HG03108 (cell line): ENCODE measurements at regions not wholly inside any gene's neighbourhood (a gene's known extent, or its start where the extent isn't known, plus 50 kb on each side); places are given as distances from the start of the nearest gene placed in this dataset.

Experiments
- ATAC-seq: cut with Tn5 transposase; IDR thresholded peaks from one replicate; pipeline ENCODE4 v1.9.1; 2021; ENCODE audit warnings: moderate library complexity; ENCODE audit not compliant: unreplicated experiment

DNA sequence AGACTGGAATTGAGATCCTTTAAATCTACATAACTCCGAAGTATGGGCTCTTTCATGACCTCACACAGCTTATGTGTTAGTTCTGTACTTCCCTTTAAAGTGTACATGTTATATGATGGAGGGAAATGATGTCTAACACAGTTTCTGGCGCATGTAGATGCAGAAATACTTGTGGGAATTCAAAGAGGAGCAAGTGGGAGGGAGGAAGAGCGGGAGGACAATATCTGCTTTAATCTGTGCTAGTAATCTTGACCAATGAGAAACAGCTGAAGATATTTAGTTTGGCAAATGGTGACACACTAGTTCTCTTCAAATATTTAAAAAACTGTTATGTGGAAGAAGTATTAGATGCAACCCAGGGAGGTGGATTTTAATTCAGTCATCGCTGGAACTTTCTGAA, 62.9 kb upstream of the PLEKHG1 start:
- no peak for ATAC-seq

DNA sequence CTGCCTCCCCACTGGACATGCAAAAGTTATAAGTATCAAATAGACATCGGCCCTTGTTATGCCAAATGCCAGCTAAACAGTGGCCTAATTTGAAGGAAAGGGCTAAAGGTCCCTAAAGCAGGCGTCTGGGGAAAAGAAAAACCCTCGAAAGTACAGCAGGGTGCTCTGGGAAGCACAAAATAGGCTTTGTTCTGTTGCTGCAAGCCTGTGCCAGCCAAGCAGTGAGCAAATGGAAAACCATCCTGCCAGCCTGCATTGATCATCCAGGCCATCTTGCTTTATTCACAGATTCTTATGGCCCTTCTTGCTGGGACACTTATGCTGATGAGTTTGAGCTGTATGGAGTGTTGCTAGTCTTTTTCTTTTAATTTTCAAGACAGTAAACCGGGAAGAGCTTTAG, 62.2 kb upstream of the PLEKHG1 start:
- ATAC-seq: no peak

DNA sequence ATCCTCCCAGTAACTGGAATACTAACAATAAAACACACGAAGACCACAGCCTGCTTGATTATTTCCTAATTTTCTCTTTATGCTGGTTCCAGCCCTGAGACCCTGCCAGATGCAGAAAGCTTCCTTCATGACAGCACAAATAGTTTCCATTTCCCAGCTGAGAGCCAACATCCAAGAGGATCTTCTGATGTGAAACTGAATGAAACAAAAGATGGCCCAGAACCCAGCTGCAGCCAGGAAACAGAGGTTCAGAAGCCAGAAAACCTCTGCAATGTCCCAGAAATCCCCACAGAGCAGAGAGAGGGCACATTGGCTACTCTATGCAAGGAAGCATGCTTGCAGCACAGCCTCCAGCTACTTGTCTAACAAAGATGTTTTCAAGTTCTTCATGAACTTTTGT, 61.8 kb upstream of the PLEKHG1 start:
- ATAC-seq: no peak

DNA sequence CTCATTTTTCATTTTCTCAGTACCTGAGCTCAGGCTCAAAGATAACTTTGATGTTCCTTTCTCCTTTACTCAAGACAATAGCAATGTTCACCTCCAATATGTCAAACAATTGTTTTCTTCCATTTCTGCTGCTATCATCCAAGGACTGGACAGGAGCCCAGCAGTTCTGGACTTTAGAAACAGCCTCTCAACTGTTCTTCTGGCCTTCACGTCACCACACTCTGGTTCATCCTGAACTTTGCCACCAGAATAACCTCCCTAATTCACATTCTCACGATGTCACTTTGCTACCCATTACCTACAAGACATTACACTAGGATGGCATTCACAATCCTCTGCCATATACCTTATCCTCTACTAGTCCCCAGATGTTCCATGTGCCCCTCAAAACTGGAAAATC, 60.6 kb upstream of the PLEKHG1 start:
- no peak for ATAC-seq

DNA sequence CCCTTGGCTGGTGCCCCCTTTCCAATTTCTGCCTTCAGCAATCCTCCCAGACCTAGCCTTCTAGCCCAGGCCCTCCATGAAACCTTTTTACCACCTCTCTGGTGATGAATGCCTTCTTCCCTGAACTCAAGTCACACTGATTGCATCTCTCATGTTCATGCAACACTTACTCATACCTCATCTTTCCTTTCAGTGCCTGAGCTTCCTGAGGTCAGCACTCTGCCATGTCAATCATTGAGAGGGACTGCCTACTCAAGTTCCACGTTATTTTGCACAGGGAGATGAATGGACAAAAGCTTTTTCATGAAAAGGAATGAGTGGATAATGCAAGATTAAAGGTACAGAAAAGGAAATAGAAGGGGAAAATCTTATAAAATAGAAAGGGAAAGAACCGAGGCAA, 60.1 kb upstream of the PLEKHG1 start:
- no peak for ATAC-seq

DNA sequence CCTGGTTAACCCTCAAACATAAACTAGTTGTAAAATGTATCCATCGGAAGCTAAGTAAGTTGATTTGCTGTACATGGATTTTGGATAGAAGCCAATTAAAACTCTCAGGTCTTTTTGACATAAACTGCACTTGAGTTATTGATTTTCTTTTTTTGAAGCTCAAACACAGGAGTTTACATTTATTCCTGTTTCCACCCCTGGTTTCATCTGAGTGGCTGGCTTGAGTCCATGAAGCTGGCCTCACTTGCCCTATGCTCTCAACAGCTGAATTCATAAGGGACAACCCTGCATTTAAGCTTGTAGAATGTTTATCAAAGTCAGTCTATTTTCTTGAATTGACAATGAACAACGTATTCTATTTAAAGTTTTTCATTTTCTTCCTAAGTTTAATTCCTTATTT, 58.1 kb upstream of the PLEKHG1 start:
- ATAC-seq: no peak

DNA sequence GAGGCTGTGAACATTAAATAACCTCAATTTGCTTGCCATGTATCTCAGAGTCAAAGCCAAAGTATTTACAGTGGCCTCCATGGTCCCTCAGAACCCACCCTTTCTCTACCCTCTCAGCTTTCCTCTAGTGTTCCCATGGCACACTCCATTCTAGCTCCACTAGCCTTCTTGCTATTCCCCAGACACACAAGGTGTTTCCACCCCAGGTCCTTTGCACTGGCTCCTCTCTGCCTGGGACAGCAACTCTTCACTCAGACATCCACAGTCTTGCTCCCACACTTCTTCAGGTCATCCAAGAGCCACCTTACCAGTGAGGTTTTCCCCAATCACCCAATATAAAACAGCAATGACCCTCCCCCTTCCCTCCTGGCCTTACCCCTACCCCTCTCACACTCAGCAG, 56.5 kb upstream of the PLEKHG1 start:
- ATAC-seq: no peak

DNA sequence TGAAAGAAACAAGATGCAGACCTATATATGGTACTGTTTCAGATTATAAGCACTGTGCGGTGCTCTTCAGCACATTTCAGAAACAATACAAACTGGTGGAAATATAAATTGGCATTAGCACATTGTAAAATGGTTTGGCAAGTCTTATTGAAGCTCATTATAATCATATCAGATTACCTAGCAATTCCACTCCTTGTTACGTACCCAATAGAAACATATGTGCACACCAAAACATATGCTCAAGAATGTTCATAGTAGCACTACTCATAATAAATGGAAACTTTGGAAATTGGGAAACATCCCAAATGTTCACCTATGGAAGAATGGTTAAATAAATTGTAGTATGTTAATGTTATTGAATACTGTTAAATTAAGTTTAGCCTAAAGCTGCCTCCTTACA, 54.9 kb upstream of the PLEKHG1 start:
- ATAC-seq: no peak

DNA sequence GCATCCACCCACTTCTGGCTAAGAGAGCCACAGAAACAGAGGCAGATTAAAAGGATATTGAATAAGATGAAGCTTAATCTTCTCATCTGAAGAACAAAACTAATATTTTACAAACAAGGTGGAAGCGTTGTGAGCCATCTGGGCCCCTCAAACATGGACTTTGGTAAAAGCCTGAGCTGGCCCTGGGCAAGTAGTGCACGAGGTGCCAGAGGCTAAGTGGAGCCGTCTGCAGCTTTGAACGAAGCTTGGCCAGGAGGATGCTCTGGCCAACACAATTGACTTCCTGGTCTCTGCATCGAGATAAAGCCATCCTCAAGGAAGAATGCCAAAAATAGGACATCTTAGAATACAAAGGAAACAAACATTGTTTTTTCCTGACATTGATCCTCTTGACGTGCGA, 53.2 kb upstream of the PLEKHG1 start:
- ATAC-seq: no peak

DNA sequence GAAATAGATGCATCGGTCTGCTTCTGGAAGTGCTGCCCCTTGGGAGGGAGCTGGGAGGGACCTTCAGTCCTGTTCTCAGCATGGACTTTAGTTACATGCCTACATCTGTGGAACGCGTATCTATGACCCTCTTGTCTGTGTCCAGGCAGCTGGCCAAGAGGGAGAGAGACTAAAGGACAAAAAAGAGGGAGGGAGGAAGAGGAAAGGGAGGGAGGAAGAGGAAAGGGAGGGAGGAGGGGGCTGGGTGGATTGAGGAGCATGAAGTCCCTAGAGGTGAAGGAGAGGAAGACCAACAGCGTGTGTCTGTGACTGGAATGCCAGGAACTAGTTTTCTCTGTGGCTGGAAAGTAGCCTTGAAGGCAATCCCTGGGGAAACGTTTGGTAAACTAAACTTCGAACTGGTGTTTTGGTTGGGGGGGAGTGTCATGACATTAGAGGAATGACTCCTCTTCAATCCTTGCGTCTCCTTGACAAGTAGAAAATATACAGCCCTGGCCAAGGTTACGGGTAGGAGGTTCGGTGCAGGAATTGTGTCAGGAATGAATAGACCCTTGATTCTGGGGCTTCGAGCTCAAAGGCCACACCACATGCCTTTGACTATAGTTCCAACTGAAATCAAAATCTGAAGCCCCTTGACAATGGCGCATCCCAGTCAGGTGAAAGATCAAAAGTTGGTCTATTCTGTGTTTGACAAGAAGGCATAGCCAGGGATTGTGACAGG, 52.0 kb upstream of the PLEKHG1 start:
- no peak for ATAC-seq

DNA sequence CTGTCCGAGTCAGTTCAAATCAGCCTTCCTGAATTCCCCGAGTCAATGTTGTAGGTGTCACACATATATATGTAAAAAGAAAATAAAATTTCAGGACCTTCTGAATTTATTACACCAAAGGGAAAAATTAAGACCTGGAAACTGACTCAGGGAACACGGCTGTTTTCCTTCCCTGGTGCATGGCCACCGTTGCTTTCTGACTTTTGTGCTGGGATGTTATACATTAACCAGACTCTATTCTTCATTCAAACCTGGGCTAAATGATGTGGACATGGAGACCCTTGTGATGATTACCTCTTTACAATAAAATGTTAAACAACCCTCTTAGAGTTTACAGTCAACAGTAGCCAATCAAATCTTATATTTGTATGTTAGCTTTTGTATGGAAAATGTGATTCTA, 51.4 kb upstream of the PLEKHG1 start:
- no peak for ATAC-seq

DNA sequence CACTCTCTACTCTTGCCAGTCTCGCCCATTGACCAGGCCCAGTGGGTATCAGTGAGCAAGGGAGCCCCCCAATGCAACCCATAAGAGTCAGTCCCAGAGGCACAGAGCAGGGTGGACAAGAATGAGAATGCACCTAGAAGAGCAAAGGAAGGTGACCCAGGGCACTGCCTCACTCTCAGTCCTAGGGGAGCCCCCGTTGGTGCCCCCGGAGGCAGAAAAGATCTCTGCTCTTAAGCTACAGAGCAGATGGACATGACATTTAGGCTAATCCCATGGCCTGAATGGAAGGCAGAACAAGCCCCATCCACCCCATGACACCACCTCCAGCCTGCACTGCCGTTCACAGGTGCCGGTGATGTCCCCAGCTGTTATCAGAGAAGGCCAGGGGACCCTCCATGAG, 50.7 kb upstream of the PLEKHG1 start:
- no peak for ATAC-seq

DNA sequence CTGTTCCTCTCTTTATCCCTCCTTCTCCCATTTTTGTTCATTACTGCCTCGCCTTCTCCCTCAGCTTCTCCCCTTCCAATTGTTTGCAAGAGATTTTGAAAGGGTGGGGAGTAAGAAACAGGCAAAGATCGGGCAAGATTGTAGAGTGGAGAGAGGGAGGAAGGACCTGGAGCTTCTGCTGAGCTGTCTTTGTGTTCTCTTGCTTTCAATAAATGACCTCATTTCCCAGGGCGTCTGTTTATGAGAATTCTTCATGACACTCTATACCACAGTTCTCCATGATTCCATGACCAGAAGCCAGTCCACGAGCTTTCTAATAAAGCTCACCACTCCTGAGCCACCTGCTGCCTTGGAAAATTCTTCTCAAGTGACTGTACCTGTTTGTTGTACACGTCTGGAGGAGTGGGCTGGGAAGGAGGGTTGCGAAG, 50.0 kb upstream of the PLEKHG1 start:
- ATAC-seq: no peak
